ENCODE measurements at regions not wholly inside any gene's neighbourhood (a gene's known extent, or its start where the extent isn't known, plus 50 kb on each side); places are given as distances from the start of the nearest gene placed in this dataset.

- no peak overlapping the region for H3K27ac Mint-ChIP-seq
- TF ChIP-seq CREB1 (CRISPR knock-in tag; IDR thresholded peaks at IDR 0.05; ENCODE audit: low read depth) (no peak), NANOG (IDR thresholded peaks at IDR 0.05; ENCODE audit: borderline replicate concordance) (no peak), ZNF114 (CRISPR knock-in tag; IDR thresholded peaks at IDR 0.05) (no peak), STAT1 (IDR thresholded peaks at IDR 0.05; ENCODE audit: unreplicated experiment) (no peak), EZH2phosphoT487 (IDR thresholded peaks at IDR 0.05; ENCODE audit: unreplicated experiment) (no peak), EZH2 (IDR thresholded peaks at IDR 0.05; ENCODE audit: low read depth, unreplicated experiment) (no peak), JUNB (IDR thresholded peaks at IDR 0.05; ENCODE audit: unreplicated experiment) (no peak), ZNF331 (CRISPR knock-in tag; IDR thresholded peaks at IDR 0.05; ENCODE audit: low read depth) (no peak), CTCF (conservative IDR thresholded peaks at IDR 0.05; ENCODE audit: low read depth in 2 of 2) (no peak), POLR2AphosphoS5 (IDR thresholded peaks at IDR 0.05; ENCODE audit: low read depth) (no peak)
- TF ChIP-seq, protein P1, sequence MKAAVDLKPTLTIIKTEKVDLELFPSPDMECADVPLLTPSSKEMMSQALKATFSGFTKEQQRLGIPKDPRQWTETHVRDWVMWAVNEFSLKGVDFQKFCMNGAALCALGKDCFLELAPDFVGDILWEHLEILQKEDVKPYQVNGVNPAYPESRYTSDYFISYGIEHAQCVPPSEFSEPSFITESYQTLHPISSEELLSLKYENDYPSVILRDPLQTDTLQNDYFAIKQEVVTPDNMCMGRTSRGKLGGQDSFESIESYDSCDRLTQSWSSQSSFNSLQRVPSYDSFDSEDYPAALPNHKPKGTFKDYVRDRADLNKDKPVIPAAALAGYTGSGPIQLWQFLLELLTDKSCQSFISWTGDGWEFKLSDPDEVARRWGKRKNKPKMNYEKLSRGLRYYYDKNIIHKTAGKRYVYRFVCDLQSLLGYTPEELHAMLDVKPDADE (IDR thresholded peaks at IDR 0.05), result no peak
- TF ChIP-seq, protein P2, sequence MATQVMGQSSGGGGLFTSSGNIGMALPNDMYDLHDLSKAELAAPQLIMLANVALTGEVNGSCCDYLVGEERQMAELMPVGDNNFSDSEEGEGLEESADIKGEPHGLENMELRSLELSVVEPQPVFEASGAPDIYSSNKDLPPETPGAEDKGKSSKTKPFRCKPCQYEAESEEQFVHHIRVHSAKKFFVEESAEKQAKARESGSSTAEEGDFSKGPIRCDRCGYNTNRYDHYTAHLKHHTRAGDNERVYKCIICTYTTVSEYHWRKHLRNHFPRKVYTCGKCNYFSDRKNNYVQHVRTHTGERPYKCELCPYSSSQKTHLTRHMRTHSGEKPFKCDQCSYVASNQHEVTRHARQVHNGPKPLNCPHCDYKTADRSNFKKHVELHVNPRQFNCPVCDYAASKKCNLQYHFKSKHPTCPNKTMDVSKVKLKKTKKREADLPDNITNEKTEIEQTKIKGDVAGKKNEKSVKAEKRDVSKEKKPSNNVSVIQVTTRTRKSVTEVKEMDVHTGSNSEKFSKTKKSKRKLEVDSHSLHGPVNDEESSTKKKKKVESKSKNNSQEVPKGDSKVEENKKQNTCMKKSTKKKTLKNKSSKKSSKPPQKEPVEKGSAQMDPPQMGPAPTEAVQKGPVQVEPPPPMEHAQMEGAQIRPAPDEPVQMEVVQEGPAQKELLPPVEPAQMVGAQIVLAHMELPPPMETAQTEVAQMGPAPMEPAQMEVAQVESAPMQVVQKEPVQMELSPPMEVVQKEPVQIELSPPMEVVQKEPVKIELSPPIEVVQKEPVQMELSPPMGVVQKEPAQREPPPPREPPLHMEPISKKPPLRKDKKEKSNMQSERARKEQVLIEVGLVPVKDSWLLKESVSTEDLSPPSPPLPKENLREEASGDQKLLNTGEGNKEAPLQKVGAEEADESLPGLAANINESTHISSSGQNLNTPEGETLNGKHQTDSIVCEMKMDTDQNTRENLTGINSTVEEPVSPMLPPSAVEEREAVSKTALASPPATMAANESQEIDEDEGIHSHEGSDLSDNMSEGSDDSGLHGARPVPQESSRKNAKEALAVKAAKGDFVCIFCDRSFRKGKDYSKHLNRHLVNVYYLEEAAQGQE (IDR thresholded peaks at IDR 0.05; ENCODE audit: unreplicated experiment), result no peak
- TF ChIP-seq, protein P3, sequence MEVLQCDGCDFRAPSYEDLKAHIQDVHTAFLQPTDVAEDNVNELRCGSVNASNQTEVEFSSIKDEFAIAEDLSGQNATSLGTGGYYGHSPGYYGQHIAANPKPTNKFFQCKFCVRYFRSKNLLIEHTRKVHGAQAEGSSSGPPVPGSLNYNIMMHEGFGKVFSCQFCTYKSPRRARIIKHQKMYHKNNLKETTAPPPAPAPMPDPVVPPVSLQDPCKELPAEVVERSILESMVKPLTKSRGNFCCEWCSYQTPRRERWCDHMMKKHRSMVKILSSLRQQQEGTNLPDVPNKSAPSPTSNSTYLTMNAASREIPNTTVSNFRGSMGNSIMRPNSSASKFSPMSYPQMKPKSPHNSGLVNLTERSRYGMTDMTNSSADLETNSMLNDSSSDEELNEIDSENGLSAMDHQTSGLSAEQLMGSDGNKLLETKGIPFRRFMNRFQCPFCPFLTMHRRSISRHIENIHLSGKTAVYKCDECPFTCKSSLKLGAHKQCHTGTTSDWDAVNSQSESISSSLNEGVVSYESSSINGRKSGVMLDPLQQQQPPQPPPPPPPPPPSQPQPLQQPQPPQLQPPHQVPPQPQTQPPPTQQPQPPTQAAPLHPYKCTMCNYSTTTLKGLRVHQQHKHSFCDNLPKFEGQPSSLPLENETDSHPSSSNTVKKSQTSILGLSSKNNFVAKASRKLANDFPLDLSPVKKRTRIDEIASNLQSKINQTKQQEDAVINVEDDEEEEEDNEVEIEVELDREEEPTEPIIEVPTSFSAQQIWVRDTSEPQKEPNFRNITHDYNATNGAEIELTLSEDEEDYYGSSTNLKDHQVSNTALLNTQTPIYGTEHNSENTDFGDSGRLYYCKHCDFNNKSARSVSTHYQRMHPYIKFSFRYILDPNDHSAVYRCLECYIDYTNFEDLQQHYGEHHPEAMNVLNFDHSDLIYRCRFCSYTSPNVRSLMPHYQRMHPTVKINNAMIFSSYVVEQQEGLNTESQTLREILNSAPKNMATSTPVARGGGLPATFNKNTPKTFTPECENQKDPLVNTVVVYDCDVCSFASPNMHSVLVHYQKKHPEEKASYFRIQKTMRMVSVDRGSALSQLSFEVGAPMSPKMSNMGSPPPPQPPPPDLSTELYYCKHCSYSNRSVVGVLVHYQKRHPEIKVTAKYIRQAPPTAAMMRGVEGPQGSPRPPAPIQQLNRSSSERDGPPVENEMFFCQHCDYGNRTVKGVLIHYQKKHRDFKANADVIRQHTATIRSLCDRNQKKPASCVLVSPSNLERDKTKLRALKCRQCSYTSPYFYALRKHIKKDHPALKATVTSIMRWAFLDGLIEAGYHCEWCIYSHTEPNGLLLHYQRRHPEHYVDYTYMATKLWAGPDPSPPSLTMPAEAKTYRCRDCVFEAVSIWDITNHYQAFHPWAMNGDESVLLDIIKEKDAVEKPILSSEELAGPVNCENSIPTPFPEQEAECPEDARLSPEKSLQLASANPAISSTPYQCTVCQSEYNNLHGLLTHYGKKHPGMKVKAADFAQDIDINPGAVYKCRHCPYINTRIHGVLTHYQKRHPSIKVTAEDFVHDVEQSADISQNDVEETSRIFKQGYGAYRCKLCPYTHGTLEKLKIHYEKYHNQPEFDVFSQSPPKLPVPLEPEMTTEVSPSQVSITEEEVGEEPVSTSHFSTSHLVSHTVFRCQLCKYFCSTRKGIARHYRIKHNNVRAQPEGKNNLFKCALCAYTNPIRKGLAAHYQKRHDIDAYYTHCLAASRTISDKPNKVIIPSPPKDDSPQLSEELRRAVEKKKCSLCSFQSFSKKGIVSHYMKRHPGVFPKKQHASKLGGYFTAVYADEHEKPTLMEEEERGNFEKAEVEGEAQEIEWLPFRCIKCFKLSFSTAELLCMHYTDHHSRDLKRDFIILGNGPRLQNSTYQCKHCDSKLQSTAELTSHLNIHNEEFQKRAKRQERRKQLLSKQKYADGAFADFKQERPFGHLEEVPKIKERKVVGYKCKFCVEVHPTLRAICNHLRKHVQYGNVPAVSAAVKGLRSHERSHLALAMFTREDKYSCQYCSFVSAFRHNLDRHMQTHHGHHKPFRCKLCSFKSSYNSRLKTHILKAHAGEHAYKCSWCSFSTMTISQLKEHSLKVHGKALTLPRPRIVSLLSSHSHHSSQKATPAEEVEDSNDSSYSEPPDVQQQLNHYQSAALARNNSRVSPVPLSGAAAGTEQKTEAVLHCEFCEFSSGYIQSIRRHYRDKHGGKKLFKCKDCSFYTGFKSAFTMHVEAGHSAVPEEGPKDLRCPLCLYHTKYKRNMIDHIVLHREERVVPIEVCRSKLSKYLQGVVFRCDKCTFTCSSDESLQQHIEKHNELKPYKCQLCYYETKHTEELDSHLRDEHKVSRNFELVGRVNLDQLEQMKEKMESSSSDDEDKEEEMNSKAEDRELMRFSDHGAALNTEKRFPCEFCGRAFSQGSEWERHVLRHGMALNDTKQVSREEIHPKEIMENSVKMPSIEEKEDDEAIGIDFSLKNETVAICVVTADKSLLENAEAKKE (CRISPR knock-in tag; IDR thresholded peaks at IDR 0.05), result no peak
- peaks cover 20% of the 10 kb centered on the region for H3K9me3 Mint-ChIP-seq
- no peaks in the 10 kb centered on the region for H3K9me2 ChIP-seq (ENCODE audit: insufficient read depth)
- H3K4me1 ChIP-seq (ENCODE audit: insufficient read depth), result no peaks in the 10 kb centered on the region
- H3K4me3 ChIP-seq, result no peak overlapping the region
- 0 out of 2 replicates have a peak, but pooled peaks cover 10% of the 10 kb centered on the region for H3K36me3 ChIP-seq (ENCODE audit: insufficient read depth)
- no peak for ATAC-seq
- DNase-seq (ENCODE audit: low spot score), result no peak
- H3K27me3 Mint-ChIP-seq (ENCODE audit: insufficient read depth, low read depth, poor library complexity), result no peaks in the 10 kb centered on the region
- no peak overlapping the region for H3K4me3 Mint-ChIP-seq
- no peak overlapping the region for H3K4me2 ChIP-seq
- no peaks in the 10 kb centered on the region for H4K20me1 ChIP-seq (replicated peaks; ENCODE audit: insufficient read depth)
- no peaks in the 10 kb centered on the region for H3K4me1 Mint-ChIP-seq
- no peaks in the 10 kb centered on the region for H3F3A ChIP-seq (replicated peaks; ENCODE audit: low read depth)
- no peaks in the 10 kb centered on the region for H3K27me3 ChIP-seq (ENCODE audit: insufficient read depth)
- peaks cover 26% of the 10 kb centered on the region for H3K36me3 Mint-ChIP-seq (ENCODE audit: low read depth)
- no peak overlapping the region for H2AFZ ChIP-seq
- no peak overlapping the region for H3K27ac ChIP-seq (ENCODE audit: low read depth)
- H3K79me2 ChIP-seq (replicated peaks; ENCODE audit: insufficient read depth), result no peaks in the 10 kb centered on the region
Observed at GRCh38 chr13:19068691-19069090, 112.9 kb downstream of the TUBA3C start.

Data from GM23338 (cell line).